ENCODE measurements at regions not wholly inside any gene's neighbourhood (a gene's known extent, or its start where the extent isn't known, plus 50 kb on each side); places are given as distances from the start of the nearest gene placed in this dataset.

GRCh38 chr6:165985806-165986299 is 181.8 kb downstream of the TBXT start:
- TF ChIP-seq, protein P1, sequence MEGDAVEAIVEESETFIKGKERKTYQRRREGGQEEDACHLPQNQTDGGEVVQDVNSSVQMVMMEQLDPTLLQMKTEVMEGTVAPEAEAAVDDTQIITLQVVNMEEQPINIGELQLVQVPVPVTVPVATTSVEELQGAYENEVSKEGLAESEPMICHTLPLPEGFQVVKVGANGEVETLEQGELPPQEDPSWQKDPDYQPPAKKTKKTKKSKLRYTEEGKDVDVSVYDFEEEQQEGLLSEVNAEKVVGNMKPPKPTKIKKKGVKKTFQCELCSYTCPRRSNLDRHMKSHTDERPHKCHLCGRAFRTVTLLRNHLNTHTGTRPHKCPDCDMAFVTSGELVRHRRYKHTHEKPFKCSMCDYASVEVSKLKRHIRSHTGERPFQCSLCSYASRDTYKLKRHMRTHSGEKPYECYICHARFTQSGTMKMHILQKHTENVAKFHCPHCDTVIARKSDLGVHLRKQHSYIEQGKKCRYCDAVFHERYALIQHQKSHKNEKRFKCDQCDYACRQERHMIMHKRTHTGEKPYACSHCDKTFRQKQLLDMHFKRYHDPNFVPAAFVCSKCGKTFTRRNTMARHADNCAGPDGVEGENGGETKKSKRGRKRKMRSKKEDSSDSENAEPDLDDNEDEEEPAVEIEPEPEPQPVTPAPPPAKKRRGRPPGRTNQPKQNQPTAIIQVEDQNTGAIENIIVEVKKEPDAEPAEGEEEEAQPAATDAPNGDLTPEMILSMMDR (IDR thresholded peaks at IDR 0.05; ENCODE audit: control insufficient read depth, insufficient read depth, low read depth, low read length, missing control alignments): no peak
- H3K4me3 ChIP-seq (ENCODE audit: control insufficient read depth, low read depth, low read length): no peak overlapping the region
- DNase-seq (ENCODE audit: low read depth): no peak

GRCh38 chr6:165985281-165985805 is 182.3 kb downstream of the TBXT start:
- TF ChIP-seq, protein P1 (IDR thresholded peaks at IDR 0.05; ENCODE audit: control insufficient read depth, insufficient read depth, low read depth, low read length, missing control alignments): no peak
- H3K4me3 ChIP-seq (ENCODE audit: control insufficient read depth, low read depth, low read length): no peak overlapping the region
- DNase-seq (ENCODE audit: low read depth): no peak

GRCh38 chr6:165984729-165985275 is 182.8 kb downstream of the TBXT start:
- no peak for DNase-seq (ENCODE audit: low read depth)
- H3K4me3 ChIP-seq (ENCODE audit: control insufficient read depth, low read depth, low read length): no peak overlapping the region
- TF ChIP-seq, protein P1 (IDR thresholded peaks at IDR 0.05; ENCODE audit: control insufficient read depth, insufficient read depth, low read depth, low read length, missing control alignments): no peak

GRCh38 chr6:165983112-165984072 is 184.3 kb downstream of the TBXT start:
- H3K4me3 ChIP-seq (ENCODE audit: control insufficient read depth, low read depth, low read length): no peak overlapping the region
- DNase-seq (ENCODE audit: low read depth): no peak
- TF ChIP-seq, protein P1 (IDR thresholded peaks at IDR 0.05; ENCODE audit: control insufficient read depth, insufficient read depth, low read depth, low read length, missing control alignments): no peak

DNA sequence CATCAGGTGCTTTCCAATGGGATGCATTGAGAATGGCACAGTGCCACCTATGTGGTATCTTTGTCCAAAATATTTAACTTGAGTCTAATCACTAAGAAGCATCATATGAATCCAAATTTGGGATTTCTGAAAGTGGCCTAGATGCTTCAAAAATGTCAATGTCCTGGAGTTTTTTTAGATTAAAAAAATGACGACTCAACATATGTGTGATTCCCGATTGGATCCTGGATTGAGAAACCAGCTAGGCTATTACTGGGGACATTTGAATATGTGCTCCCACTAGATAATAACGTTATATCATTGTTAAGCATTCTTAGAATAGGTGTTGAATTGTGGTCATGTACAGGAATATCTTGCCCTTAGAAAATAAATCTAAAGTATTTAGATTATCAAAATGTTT is 189.2 kb downstream of the TBXT start:
- TF ChIP-seq, protein P1 (IDR thresholded peaks at IDR 0.05; ENCODE audit: control insufficient read depth, insufficient read depth, low read depth, low read length, missing control alignments): no peak
- no peak for DNase-seq (ENCODE audit: low read depth)

DNA sequence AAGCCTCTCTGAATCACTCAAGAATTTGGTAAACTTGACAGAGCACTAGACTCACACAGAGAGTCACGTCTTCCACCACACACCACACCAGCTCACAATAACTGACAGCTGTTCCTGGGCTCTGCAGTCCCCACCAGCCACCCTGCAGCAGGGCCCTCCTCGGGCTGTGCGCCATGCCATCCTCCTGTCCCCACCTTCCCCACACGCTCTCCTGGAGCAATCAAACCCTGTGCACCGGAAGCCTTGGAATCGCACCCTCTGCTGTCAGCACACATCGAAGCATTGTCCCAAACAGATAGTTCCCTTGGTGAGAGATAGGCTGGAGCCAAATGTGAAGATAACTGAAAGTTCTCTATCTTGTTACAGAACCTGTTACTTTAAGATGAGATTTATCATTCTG is 191.0 kb downstream of the TBXT start:
- TF ChIP-seq, protein P1 (IDR thresholded peaks at IDR 0.05; ENCODE audit: control insufficient read depth, insufficient read depth, low read depth, low read length, missing control alignments): no peak
- H3K4me3 ChIP-seq (ENCODE audit: control insufficient read depth, low read depth, low read length): no peak overlapping the region
- DNase-seq (ENCODE audit: low read depth): no peak

More for the DNA sequence above, 189.2 kb downstream of the TBXT start:
- H3K4me3 ChIP-seq (ENCODE audit: control insufficient read depth, low read depth, low read length): no peak overlapping the region

All from AG09309 (cell line).